Prostate gland (tissue), 2 donors: ENCODE measurements at regions not wholly inside any gene's neighbourhood (a gene's known extent, or its start where the extent isn't known, plus 50 kb on each side); places are given as distances from the start of the nearest gene placed in this dataset.

Source experiments
- DNase-seq: peaks from one replicate; pipeline ENCODE4 v3.0.0-alpha.2; 2019; ENCODE audit warnings: low spot score
- H3K27ac ChIP-seq, 2 donors: fragments of 200-600 bp; sonication (generic); 2 replicates each; pipeline ENCODE4 v1.5.1; 2017 to 2019
- H3K27me3 ChIP-seq: fragments of 200-600 bp; sonication (generic); replicated peaks from 2 replicates; pipeline ENCODE4 v1.5.1; 2019; ENCODE audit not compliant: insufficient read depth
- H3K36me3 ChIP-seq, 2 donors: fragments of 200-600 bp; sonication (generic); 1 replicate in 1 of 2; 2 replicates in 1 of 2; pipeline versions ENCODE4 v1.5.1 to v1.8.1; 2017 to 2019
- H3K4me1 ChIP-seq: fragments of 200-600 bp; sonication (generic); replicated peaks from 2 replicates; pipeline ENCODE4 v1.5.1; 2019
- H3K4me3 ChIP-seq, 2 donors: fragments of 200-600 bp; sonication (generic); 2 replicates each; pipeline ENCODE4 v1.5.1; 2017 to 2019
- H3K9me3 ChIP-seq: fragments of 200-600 bp; sonication (generic); 2 replicates; pipeline ENCODE4 v1.5.1; 2017
- CTCF ChIP-seq, 4 experiments: fragments of 200-600 bp in 2 of 4; fragments of 450-650 bp in 2 of 4; sonication (generic) in 2 of 4; IDR thresholded peaks; 1 replicate in 3 of 4; 2 replicates in 1 of 4; pipeline ENCODE4 v1.5.1; 2016 to 2019; ENCODE audit warnings: antibody characterized with exemption in 4 of 4, mild to moderate bottlenecking in 2 of 4, moderate library complexity in 2 of 4
- POLR2A ChIP-seq: fragments of 450-650 bp; IDR thresholded peaks from one replicate; pipeline ENCODE4 v1.6.1; 2016; ENCODE audit warnings: antibody characterized with exemption, mild to moderate bottlenecking
- POLR2AphosphoS5 ChIP-seq: sonication (generic); formaldehyde crosslinking; IDR thresholded peaks from one replicate; pipeline ENCODE4 v1.6.1; 2017; ENCODE audit warnings: antibody characterized with exemption
- WGBS: methylation state at CpG from one replicate; pipeline ENCODE4 v1.1.5; 2018; 5-methylcytosine and 5-hydroxymethylcytosine counted together
- intact Hi-C: fragments of 100-400 bp; cut with DNase I; formaldehyde crosslinking; loops from one replicate; pipeline ENCODE4 v1.14.2; 2022

DNA sequence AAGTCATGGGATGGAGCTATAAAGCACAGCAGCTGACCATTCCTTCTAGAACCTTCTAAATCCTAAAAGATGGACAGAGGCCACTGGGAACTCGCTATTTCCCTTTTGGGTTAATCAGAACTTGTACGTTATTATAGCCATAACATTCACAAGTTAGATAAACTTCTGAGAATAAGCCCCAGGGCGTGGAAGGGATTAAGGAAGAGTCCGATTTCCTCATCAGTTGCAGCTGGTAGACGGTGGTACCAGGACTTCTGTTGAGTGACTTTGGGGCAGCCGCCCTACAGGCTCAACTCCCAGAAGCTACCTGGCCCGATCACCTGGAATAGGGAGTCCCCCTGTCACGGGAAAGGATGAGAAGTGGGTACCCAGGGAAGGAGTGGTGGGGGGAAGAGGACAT lies 370.1 kb upstream of the ZFHX3 start:
- no peak overlapping the region for H3K4me3 ChIP-seq
- H3K4me1 ChIP-seq: no peaks in the 10 kb centered on the region
- 75% methylated on average over 8 of the region's 8 CpGs for WGBS
- no peak overlapping the region for H3K27ac ChIP-seq
- DNase-seq: no peak
- TF ChIP-seq POLR2A (no peak), POLR2AphosphoS5 (no peak), CTCF (IDR thresholded peaks at IDR 0.05) (no peak)
- H3K36me3 ChIP-seq: no peaks in the 10 kb centered on the region
- intact Hi-C loops: loop anchor here (10.0 kb wide), 1 partner anchor 57 kb away; no protein-coding TSS in a partner anchor
- H3K9me3 ChIP-seq: no peaks in the 10 kb centered on the region
- H3K27me3 ChIP-seq: no peaks in the 10 kb centered on the region

DNA sequence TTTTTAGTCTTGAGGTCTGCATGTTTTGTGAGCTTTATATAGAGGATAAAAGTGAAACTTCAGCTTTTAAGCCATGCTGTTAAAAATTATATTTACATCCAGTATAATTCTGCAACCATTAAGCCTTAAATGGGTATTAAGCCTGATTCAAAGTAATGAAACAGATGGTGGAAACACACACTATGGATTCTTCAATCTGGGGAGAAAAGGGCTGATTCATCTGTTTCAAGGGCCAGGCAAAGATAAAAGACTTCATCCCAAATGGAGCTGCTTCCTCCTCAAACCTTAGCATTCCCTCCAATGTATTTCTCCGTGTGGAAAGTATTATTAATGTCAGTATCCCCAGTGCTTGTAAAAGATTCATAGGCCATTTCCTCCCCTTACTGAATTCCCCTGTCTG lies 367.4 kb upstream of the ZFHX3 start:
- intact Hi-C loops: loop anchor here (10.0 kb wide), 1 partner anchor 60 kb away; no protein-coding TSS in a partner anchor
- no peak for DNase-seq
- no peak overlapping the region for H3K27ac ChIP-seq
- WGBS: 18% methylated on average over 1 of the region's 1 CpG
- no peaks in the 10 kb centered on the region for H3K9me3 ChIP-seq
- TF ChIP-seq POLR2AphosphoS5 (no peak), POLR2A (no peak), CTCF (IDR thresholded peaks at IDR 0.05) (no peak)
- no peak overlapping the region for H3K4me3 ChIP-seq
- no peaks in the 10 kb centered on the region for H3K36me3 ChIP-seq
- H3K4me1 ChIP-seq: no peaks in the 10 kb centered on the region
- H3K27me3 ChIP-seq: no peaks in the 10 kb centered on the region

- Histone ChIP-seq H3K4me1 (no peaks in the 10 kb centered on the region), H3K9me3 (no peaks in the 10 kb centered on the region), H3K4me3 (no peak overlapping the region), H3K27ac (no peak overlapping the region), H3K36me3 (no peaks in the 10 kb centered on the region), H3K27me3 (no peaks in the 10 kb centered on the region)
- 81% methylated on average over 5 of the region's 5 CpGs for WGBS
- intact Hi-C loops: loop anchor here (10.0 kb wide), 1 partner anchor 60 kb away; no protein-coding TSS in a partner anchor
- DNase-seq: no peak
- TF ChIP-seq CTCF (IDR thresholded peaks at IDR 0.05): no peak
- TF ChIP-seq POLR2A: no peak
- no peak for TF ChIP-seq POLR2AphosphoS5
Measured at GRCh38 chr16:73414638-73415037, 366.7 kb upstream of the ZFHX3 start.

GRCh38 chr16:73413830-73414190 lies 365.9 kb upstream of the ZFHX3 start:
- intact Hi-C loops: loop anchor here (10.0 kb wide), 1 partner anchor 61 kb away; no protein-coding TSS in a partner anchor
- H3K27ac ChIP-seq: no peak overlapping the region
- H3K27me3 ChIP-seq: no peaks in the 10 kb centered on the region
- DNase-seq: no peak
- TF ChIP-seq CTCF (IDR thresholded peaks at IDR 0.05) (no peak), POLR2A (no peak), POLR2AphosphoS5 (no peak)
- WGBS: 81% methylated on average over 1 of the region's 1 CpG
- no peaks in the 10 kb centered on the region for H3K9me3 ChIP-seq
- no peaks in the 10 kb centered on the region for H3K4me1 ChIP-seq
- H3K36me3 ChIP-seq: no peaks in the 10 kb centered on the region
- no peak overlapping the region for H3K4me3 ChIP-seq

DNA sequence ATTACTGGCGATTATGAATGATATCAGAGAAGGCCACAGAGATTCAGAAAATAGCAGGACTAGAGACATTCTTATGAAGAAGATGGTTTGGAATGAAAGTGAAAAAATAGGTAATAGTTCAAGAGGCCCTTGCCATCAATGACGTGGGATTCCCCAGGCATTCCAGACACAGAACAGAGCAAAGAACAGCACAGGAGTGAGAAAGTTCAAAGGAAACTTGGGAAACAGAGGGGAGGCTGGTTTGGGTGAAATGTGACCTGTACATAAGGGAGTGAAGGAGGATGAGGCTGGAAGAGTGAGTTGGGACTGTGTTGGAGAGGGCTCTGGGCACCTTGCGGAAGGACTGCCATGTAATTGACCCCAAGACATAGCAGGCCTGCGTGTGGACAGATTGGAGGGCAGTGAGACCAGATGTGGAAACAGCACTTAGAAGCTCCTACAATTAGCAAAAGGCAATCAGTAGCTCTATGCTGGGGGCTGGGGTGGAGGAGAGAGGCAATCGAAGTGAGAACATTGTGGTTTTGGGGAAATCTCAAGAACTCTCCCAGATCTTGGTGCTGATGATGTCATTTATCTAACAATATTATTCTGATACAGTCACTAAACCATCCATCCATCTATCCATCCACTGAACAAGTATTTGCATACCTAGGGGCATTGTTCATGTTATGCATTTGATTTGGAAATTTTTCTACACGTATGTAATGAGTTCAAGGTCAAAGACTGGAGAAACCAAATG lies 365.3 kb upstream of the ZFHX3 start:
- no peak overlapping the region for H3K4me3 ChIP-seq
- intact Hi-C loops: loop anchor here (10.0 kb wide), 1 partner anchor 62 kb away; no protein-coding TSS in a partner anchor
- DNase-seq: no peak

More for the DNA sequence above, 365.3 kb upstream of the ZFHX3 start:
- Histone ChIP-seq H3K27me3 (no peaks in the 10 kb centered on the region), H3K36me3 (no peaks in the 10 kb centered on the region), H3K4me1 (no peaks in the 10 kb centered on the region), H3K27ac (no peak overlapping the region), H3K9me3 (no peaks in the 10 kb centered on the region)
- 81% methylated on average over 6 of the region's 6 CpGs for WGBS
- TF ChIP-seq CTCF (IDR thresholded peaks at IDR 0.05): no peak
- TF ChIP-seq POLR2A: no peak
- TF ChIP-seq POLR2AphosphoS5: no peak
